Midbrain (tissue), 1 donor: ENCODE measurements at regions not wholly inside any gene's neighbourhood (a gene's known extent, or its start where the extent isn't known, plus 50 kb on each side); places are given as distances from the start of the nearest gene placed in this dataset.

ENCODE experiments used
- DNase-seq: peaks from one replicate; lab custom pipeline; 2025; lab: John Stamatoyannopoulos, UW

- DNase-seq, result no peak
Observed at GRCh38 chr2:138176862-138177439, 212.7 kb downstream of the HNMT start.

GRCh38 chr2:138177693-138178092, 213.4 kb downstream of the HNMT start:
- no peak for DNase-seq

- peak; percentile 4 for DNase-seq
Observed at GRCh38 chr2:138180692-138181386, 216.6 kb downstream of the HNMT start.

GRCh38 chr2:138182250-138182936, 218.1 kb downstream of the HNMT start:
- no peak for DNase-seq

GRCh38 chr2:138182937-138183312, 218.7 kb downstream of the HNMT start:
- no peak for DNase-seq

GRCh38 chr2:138183705-138184104, 219.4 kb downstream of the HNMT start:
- no peak for DNase-seq

GRCh38 chr2:138184428-138184827, 220.2 kb downstream of the HNMT start:
- DNase-seq, result no peak

GRCh38 chr2:138185827-138186226, 221.6 kb downstream of the HNMT start:
- DNase-seq, result no peak

GRCh38 chr2:138187221-138187620, 222.9 kb downstream of the HNMT start:
- peak; percentile 30 for DNase-seq

- DNase-seq, result no peak
Observed at GRCh38 chr2:138190999-138191398, 226.7 kb downstream of the HNMT start.

- DNase-seq, result no peak
Observed at GRCh38 chr2:138193416-138194213, 229.3 kb downstream of the HNMT start.

- no peak for DNase-seq
Observed at GRCh38 chr2:138201286-138201685, 237.0 kb downstream of the HNMT start.

- no peak for DNase-seq
Observed at GRCh38 chr2:138202762-138203161, 238.5 kb downstream of the HNMT start.

GRCh38 chr2:138205281-138205680, 241.0 kb downstream of the HNMT start:
- DNase-seq, result no peak

- DNase-seq, result no peak
Observed at GRCh38 chr2:138207074-138207930, 243.0 kb downstream of the HNMT start.

GRCh38 chr2:138209009-138209408, 244.7 kb downstream of the HNMT start:
- DNase-seq, result no peak

GRCh38 chr2:138210487-138210886, 246.2 kb downstream of the HNMT start:
- DNase-seq, result no peak

GRCh38 chr2:138212434-138212833, 248.2 kb downstream of the HNMT start:
- no peak for DNase-seq

- DNase-seq, result no peak
Observed at GRCh38 chr2:138213084-138213483, 248.8 kb downstream of the HNMT start.

- no peak for DNase-seq
Observed at GRCh38 chr2:138213624-138214023, 249.4 kb downstream of the HNMT start.

- DNase-seq, result no peak
Observed at GRCh38 chr2:138215958-138216357, 251.7 kb downstream of the HNMT start.

GRCh38 chr2:138217975-138218374, 253.7 kb downstream of the HNMT start:
- no peak for DNase-seq
